H1 (cell line): ENCODE measurements at regions not wholly inside any gene's neighbourhood (a gene's known extent, or its start where the extent isn't known, plus 50 kb on each side); places are given as distances from the start of the nearest gene placed in this dataset.

Experiments used
- CHD7 ChIP-seq: fragments of 300-600 bp; sonication (generic); IDR thresholded peaks from 2 replicates; pipeline ENCODE4 v1.7.1; 2012; ENCODE audit warnings: low read length, moderate library complexity, mild to moderate bottlenecking, inconsistent platforms; ENCODE audit not compliant: insufficient replicate concordance
- RAD21 ChIP-seq, 2 experiments: IDR thresholded peaks in 1 of 2; conservative IDR thresholded peaks in 1 of 2; 2 replicates each; pipeline ENCODE4 v1.6.1; 2011; ENCODE audit warnings: low read depth in 2 of 2, low read length in 2 of 2, improper control_type of control experiment in 1 of 2, inconsistent platforms in 1 of 2, mild to moderate bottlenecking in 1 of 2, moderate library complexity in 1 of 2
- SIRT6 ChIP-seq: IDR thresholded peaks from one replicate; pipeline ENCODE4 v1.7.1; 2012; ENCODE audit warnings: low read length, inconsistent platforms

DNA sequence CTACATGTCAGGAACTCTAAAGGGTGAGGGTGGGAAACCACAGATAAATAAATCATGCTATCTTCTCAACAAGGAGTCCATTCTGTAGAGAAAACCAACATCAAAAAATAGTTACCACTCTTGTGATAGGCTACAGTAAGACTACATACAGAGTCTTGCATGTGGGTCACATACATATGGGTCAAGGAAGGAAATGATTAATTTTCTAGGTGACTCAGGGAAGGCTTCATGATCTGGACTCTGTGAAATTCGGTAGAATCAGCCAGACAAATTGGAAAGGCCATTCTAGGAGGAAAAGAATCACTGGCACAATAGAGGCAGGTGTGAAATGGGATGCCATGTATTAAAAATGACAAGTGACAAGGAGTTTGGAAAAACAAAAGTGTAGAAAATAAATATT, 638.9 kb downstream of the LIG4 start (continued):
- TF ChIP-seq CHD7 (no peak), SIRT6 (no peak), RAD21 (IDR thresholded peaks at IDR 0.05 in 1 of 2, conservative IDR thresholded peaks at IDR 0.05 in 1 of 2; ENCODE audit: low read depth in 2 of 2, low read length in 2 of 2) (no peak)
